ENCODE measurements at regions not wholly inside any gene's neighbourhood (a gene's known extent, or its start where the extent isn't known, plus 50 kb on each side); places are given as distances from the start of the nearest gene placed in this dataset.
A peak's percentile ranks its signal among the peaks of the same experiment; 100 is the strongest.

- DNase-seq: no peak
These were observed 68.0 kb downstream of the SNX12 start for GRCh38 chrX:71000139-71000538.

- DNase-seq: peak; percentile 2
These were observed 67.6 kb upstream of the SLC7A3 start for GRCh38 chrX:70998411-70999027.

GRCh38 chrX:70995338-70995737 is 64.4 kb upstream of the SLC7A3 start:
- DNase-seq: no peak

- no peak for DNase-seq
These were observed 57.5 kb upstream of the SLC7A3 start for GRCh38 chrX:70988425-70988824.
